Ovary (tissue), 7 donors: ENCODE measurements at regions not wholly inside any gene's neighbourhood (a gene's known extent, or its start where the extent isn't known, plus 50 kb on each side); places are given as distances from the start of the nearest gene placed in this dataset.

Experiments
- DNase-seq, 5 donors: peaks; one replicate each; pipeline ENCODE4 v3.0.0-alpha.2; 2019 to 2020
- H3K27ac ChIP-seq, 2 donors: fragments of 200-600 bp; one replicate each; pipeline versions ENCODE4 v1.5.1 to v1.8.0; 2019 to 2022
- H3K27me3 ChIP-seq: fragments of 200-600 bp; one replicate; pipeline ENCODE4 v1.8.0; 2022
- H3K36me3 ChIP-seq: fragments of 200-600 bp; sonication (generic); one replicate; pipeline ENCODE4 v1.5.1; 2019
- H3K4me1 ChIP-seq: one replicate; pipeline ENCODE4 v1.8.1; 2013; ENCODE audit warnings: mild to moderate bottlenecking, moderate library complexity; ENCODE audit not compliant: insufficient read depth
- H3K4me3 ChIP-seq: fragments of 200-600 bp; sonication (generic); one replicate; pipeline ENCODE4 v1.5.1; 2017
- H3K9me3 ChIP-seq, 2 donors: fragments of 200-600 bp in 1 of 2; sonication (generic) in 1 of 2; one replicate each; pipeline versions ENCODE4 v1.5.1 to v1.8.1; 2013 to 2019; ENCODE audit warnings: mild to moderate bottlenecking in 1 of 2, moderate library complexity in 1 of 2
- CTCF ChIP-seq, 3 donors: fragments of 450-650 bp in 2 of 3; fragments of 200-600 bp in 1 of 3; IDR thresholded peaks; one replicate each; pipeline versions ENCODE4 v1.5.1 to v1.8.0; 2016 to 2022; ENCODE audit warnings: antibody characterized with exemption in 3 of 3, mild to moderate bottlenecking in 1 of 3
- EP300 ChIP-seq: sonication (generic); formaldehyde crosslinking; IDR thresholded peaks from one replicate; pipeline ENCODE4 v1.6.1; 2017; ENCODE audit warnings: antibody characterized with exemption
- POLR2A ChIP-seq: fragments of 450-650 bp; IDR thresholded peaks from one replicate; pipeline ENCODE4 v1.6.1; 2017; ENCODE audit warnings: antibody characterized with exemption, mild to moderate bottlenecking, moderate library complexity
- WGBS, 3 donors: extraction: QIAGEN DNeasy Blood & Tissue Kit in 1 of 3; methylation state at CpG; one replicate each; pipeline versions ENCODE4 v1.1.5 to v1.1.7; 2013 to 2017; 5-methylcytosine and 5-hydroxymethylcytosine counted together
- intact Hi-C, 4 donors: fragments of 100-400 bp; cut with DNase I; formaldehyde crosslinking; loops; one replicate each; pipeline versions ENCODE4 v1.11.0 to v1.15.1; 2022 to 2023
- donor health status: DM: no; HTN: no; CAD: no; lungs with moderate emphysema.
- donor health status: DM: no; HTN: no; CAD: no.
- donor health status: Bipolar disorder and iron deficiency.
- donor health status: DM: no; HTN: no; CAD: no.
- donor health status: DM: yes; HTN: yes; CAD: no.

GRCh38 chr20:40922865-40923264 is 105.8 kb upstream of the TOP1 start:
- H3K27ac ChIP-seq = no peak overlapping the region
- intact Hi-C loops = no loop called here
- DNase-seq = no peak
- TF ChIP-seq CTCF (IDR thresholded peaks at IDR 0.05) = no peak
- no peak for TF ChIP-seq EP300
- TF ChIP-seq POLR2A = no peak
- no peaks in the 10 kb centered on the region for H3K4me1 ChIP-seq
- no peaks in the 10 kb centered on the region for H3K36me3 ChIP-seq
- 74 to 81% (median 76%) methylated on average over 3 of the region's 3 CpGs for WGBS, 3 donors
- H3K27me3 ChIP-seq = no peaks in the 10 kb centered on the region
- H3K9me3 ChIP-seq = no peaks in the 10 kb centered on the region
- H3K4me3 ChIP-seq = no peak overlapping the region

- no peaks in the 10 kb centered on the region for H3K27me3 ChIP-seq
- H3K4me1 ChIP-seq = no peaks in the 10 kb centered on the region
- no peak for TF ChIP-seq CTCF (IDR thresholded peaks at IDR 0.05)
- no peak for TF ChIP-seq POLR2A
- no peak for TF ChIP-seq EP300
- intact Hi-C loops = no loop called here
- DNase-seq = no peak
- WGBS, 3 donors = 66 to 74% (median 69%) methylated on average over 4 of the region's 4 CpGs
- no peak overlapping the region for H3K27ac ChIP-seq
- no peaks in the 10 kb centered on the region for H3K9me3 ChIP-seq
- H3K4me3 ChIP-seq = no peak overlapping the region
- no peaks in the 10 kb centered on the region for H3K36me3 ChIP-seq
Measured at GRCh38 chr20:40925829-40926510, 102.7 kb upstream of the TOP1 start.

- Histone ChIP-seq H3K9me3 (no peaks in the 10 kb centered on the region), H3K27ac (no peak overlapping the region), H3K4me1 (no peaks in the 10 kb centered on the region), H3K36me3 (no peaks in the 10 kb centered on the region), H3K27me3 (no peaks in the 10 kb centered on the region), H3K4me3 (no peak overlapping the region)
- TF ChIP-seq EP300 (no peak), CTCF (IDR thresholded peaks at IDR 0.05) (no peak), POLR2A (no peak)
- DNase-seq = no peak
- intact Hi-C loops = no loop called here
- WGBS, 3 donors = 92 to 94% (median 92%) methylated on average over 2 of the region's 2 CpGs
Measured at GRCh38 chr20:40926928-40927327, 101.7 kb upstream of the TOP1 start.

GRCh38 chr20:40930561-40930960 is 98.1 kb upstream of the TOP1 start:
- Histone ChIP-seq H3K4me1 (no peaks in the 10 kb centered on the region), H3K9me3 (no peaks in the 10 kb centered on the region), H3K4me3 (no peak overlapping the region), H3K27me3 (no peaks in the 10 kb centered on the region), H3K36me3 (no peaks in the 10 kb centered on the region), H3K27ac (no peak overlapping the region)
- 83 to 100% (median 96%) methylated on average over 1 of the region's 1 CpG for WGBS, 3 donors
- TF ChIP-seq POLR2A (no peak), EP300 (no peak), CTCF (IDR thresholded peaks at IDR 0.05) (no peak)
- no peak for DNase-seq
- intact Hi-C loops = no loop called here
